ENCODE measurements at regions not wholly inside any gene's neighbourhood (a gene's known extent, or its start where the extent isn't known, plus 50 kb on each side); places are given as distances from the start of the nearest gene placed in this dataset.

GRCh38 chr7:114784746-114785145, 137.1 kb upstream of the MDFIC start:
- Histone ChIP-seq H3K4me3 (no peak overlapping the region), H3K36me3 (no peaks in the 10 kb centered on the region), H3K4me1 (no peaks in the 10 kb centered on the region), H3K27me3 (no peaks in the 10 kb centered on the region), H3K27ac (no peak overlapping the region), H3K9me3 (no peaks in the 10 kb centered on the region)
- TF ChIP-seq EP300 (IDR thresholded peaks at IDR 0.05): no peak
- TF ChIP-seq CTCF (IDR thresholded peaks at IDR 0.05): no peak
- no peak for TF ChIP-seq POLR2A (IDR thresholded peaks at IDR 0.05)
- TF ChIP-seq POLR2AphosphoS5 (IDR thresholded peaks at IDR 0.05): no peak
- WGBS, 2 donors (ENCODE audit: low coverage in 1 of 2): 90 to 100% methylated on average over 1 of the region's 1 CpG
- ATAC-seq: no peak

GRCh38 chr7:114785496-114785895, 136.4 kb upstream of the MDFIC start:
- Histone ChIP-seq H3K27ac (no peak overlapping the region), H3K4me3 (no peak overlapping the region), H3K4me1 (no peaks in the 10 kb centered on the region), H3K9me3 (no peaks in the 10 kb centered on the region), H3K27me3 (no peaks in the 10 kb centered on the region), H3K36me3 (no peaks in the 10 kb centered on the region)
- no peak for TF ChIP-seq EP300 (IDR thresholded peaks at IDR 0.05)
- no peak for TF ChIP-seq POLR2AphosphoS5 (IDR thresholded peaks at IDR 0.05)
- TF ChIP-seq CTCF (IDR thresholded peaks at IDR 0.05): no peak
- no peak for TF ChIP-seq POLR2A (IDR thresholded peaks at IDR 0.05)
- no peak for ATAC-seq
- WGBS, 2 donors (ENCODE audit: low coverage in 1 of 2): 45 to 50% methylated on average over 2 to 3 of the region's 3 CpGs

GRCh38 chr7:114786455-114786854, 135.4 kb upstream of the MDFIC start:
- no peaks in the 10 kb centered on the region for H3K27me3 ChIP-seq
- H3K27ac ChIP-seq: no peak overlapping the region
- no peak for TF ChIP-seq EP300 (IDR thresholded peaks at IDR 0.05)
- no peak for TF ChIP-seq POLR2A (IDR thresholded peaks at IDR 0.05)
- TF ChIP-seq CTCF (IDR thresholded peaks at IDR 0.05): no peak
- TF ChIP-seq POLR2AphosphoS5 (IDR thresholded peaks at IDR 0.05): no peak
- H3K36me3 ChIP-seq: no peaks in the 10 kb centered on the region
- no peak overlapping the region for H3K4me3 ChIP-seq
- ATAC-seq: no peak
- H3K4me1 ChIP-seq: no peaks in the 10 kb centered on the region
- WGBS, 2 donors (ENCODE audit: low coverage in 1 of 2): 87 to 100% methylated on average over 2 to 7 of the region's 7 CpGs
- H3K9me3 ChIP-seq: no peaks in the 10 kb centered on the region

GRCh38 chr7:114787556-114787955, 134.3 kb upstream of the MDFIC start:
- Histone ChIP-seq H3K36me3 (no peaks in the 10 kb centered on the region), H3K9me3 (no peaks in the 10 kb centered on the region), H3K27ac (no peak overlapping the region), H3K27me3 (no peaks in the 10 kb centered on the region), H3K4me1 (no peaks in the 10 kb centered on the region), H3K4me3 (no peak overlapping the region)
- no peak for TF ChIP-seq POLR2A (IDR thresholded peaks at IDR 0.05)
- TF ChIP-seq CTCF (IDR thresholded peaks at IDR 0.05): no peak
- TF ChIP-seq POLR2AphosphoS5 (IDR thresholded peaks at IDR 0.05): no peak
- TF ChIP-seq EP300 (IDR thresholded peaks at IDR 0.05): no peak
- no peak for ATAC-seq
- 43% methylated on average over 1 of the region's 1 CpG; no CpG with 5 or more reads in 1 of the 2 donors for WGBS, 2 donors (ENCODE audit: low coverage in 1 of 2)

GRCh38 chr7:114788706-114789105, 133.2 kb upstream of the MDFIC start:
- ATAC-seq: no peak
- WGBS, 2 donors (ENCODE audit: low coverage in 1 of 2): 97 to 100% methylated on average over 1 to 4 of the region's 4 CpGs
- Histone ChIP-seq H3K27me3 (no peaks in the 10 kb centered on the region), H3K36me3 (no peaks in the 10 kb centered on the region), H3K9me3 (no peaks in the 10 kb centered on the region), H3K4me1 (no peaks in the 10 kb centered on the region), H3K4me3 (no peak overlapping the region), H3K27ac (no peak overlapping the region)
- TF ChIP-seq POLR2AphosphoS5 (IDR thresholded peaks at IDR 0.05) (no peak), CTCF (IDR thresholded peaks at IDR 0.05) (no peak), POLR2A (IDR thresholded peaks at IDR 0.05) (no peak), EP300 (IDR thresholded peaks at IDR 0.05) (no peak)
